ENCODE measurements at regions not wholly inside any gene's neighbourhood (a gene's known extent, or its start where the extent isn't known, plus 50 kb on each side); places are given as distances from the start of the nearest gene placed in this dataset.
A peak's percentile ranks its signal among the peaks of the same experiment; 100 is the strongest.

GRCh38 chr14:89491711-89492381 lies 74.8 kb upstream of the FOXN3 start:
- no peak for DNase-seq (ENCODE audit: low spot score)
- no peak overlapping the region for H3K4me3 ChIP-seq
- no peaks in the 10 kb centered on the region for H3K9me3 ChIP-seq
- no peak overlapping the region for H3K27ac ChIP-seq
- H3K36me3 ChIP-seq: no peaks in the 10 kb centered on the region
- TF ChIP-seq CTCF (IDR thresholded peaks at IDR 0.05): no peak
- H3K4me1 ChIP-seq: peaks cover 0 to 15% of the 10 kb centered on the region in 2 donors
- no peaks in the 10 kb centered on the region for H3K27me3 ChIP-seq

GRCh38 chr14:89490466-89490865 lies 73.4 kb upstream of the FOXN3 start:
- Histone ChIP-seq H3K4me1 (peaks cover 0 to 20% of the 10 kb centered on the region in 2 donors), H3K27ac (no peak overlapping the region), H3K36me3 (no peaks in the 10 kb centered on the region), H3K4me3 (no peak overlapping the region), H3K9me3 (no peaks in the 10 kb centered on the region), H3K27me3 (no peaks in the 10 kb centered on the region)
- DNase-seq (ENCODE audit: low spot score): no peak
- TF ChIP-seq CTCF (IDR thresholded peaks at IDR 0.05): no peak

- TF ChIP-seq CTCF (IDR thresholded peaks at IDR 0.05): no peak
- no peak overlapping the region for H3K27ac ChIP-seq
- H3K27me3 ChIP-seq: no peaks in the 10 kb centered on the region
- H3K4me1 ChIP-seq: peaks cover 0 to 20% of the 10 kb centered on the region in 2 donors
- H3K4me3 ChIP-seq: no peak overlapping the region
- H3K36me3 ChIP-seq: no peaks in the 10 kb centered on the region
- DNase-seq (ENCODE audit: low spot score): no peak
- no peaks in the 10 kb centered on the region for H3K9me3 ChIP-seq
Measured at GRCh38 chr14:89489761-89490437, 72.9 kb upstream of the FOXN3 start.

GRCh38 chr14:89486961-89487360 lies 69.9 kb upstream of the FOXN3 start:
- TF ChIP-seq CTCF (IDR thresholded peaks at IDR 0.05): no peak
- DNase-seq (ENCODE audit: low spot score): no peak
- Histone ChIP-seq H3K27me3 (no peaks in the 10 kb centered on the region), H3K4me1 (peaks cover 0 to 10% of the 10 kb centered on the region in 2 donors), H3K9me3 (no peaks in the 10 kb centered on the region), H3K4me3 (no peak overlapping the region), H3K36me3 (no peaks in the 10 kb centered on the region), H3K27ac (peak overlapping the region in 1 of 2 donors; percentile 14)

GRCh38 chr14:89486505-89486904 lies 69.5 kb upstream of the FOXN3 start:
- H3K36me3 ChIP-seq: no peaks in the 10 kb centered on the region
- TF ChIP-seq CTCF (IDR thresholded peaks at IDR 0.05): no peak
- DNase-seq (ENCODE audit: low spot score): no peak
- H3K9me3 ChIP-seq: no peaks in the 10 kb centered on the region
- H3K4me1 ChIP-seq: peaks cover 0 to 10% of the 10 kb centered on the region in 2 donors
- H3K4me3 ChIP-seq: no peak overlapping the region
- no peaks in the 10 kb centered on the region for H3K27me3 ChIP-seq
- peak overlapping the region in 1 of 2 donors; percentile 2 for H3K27ac ChIP-seq
